ENCODE measurements at regions not wholly inside any gene's neighbourhood (a gene's known extent, or its start where the extent isn't known, plus 50 kb on each side); places are given as distances from the start of the nearest gene placed in this dataset.

DNA sequence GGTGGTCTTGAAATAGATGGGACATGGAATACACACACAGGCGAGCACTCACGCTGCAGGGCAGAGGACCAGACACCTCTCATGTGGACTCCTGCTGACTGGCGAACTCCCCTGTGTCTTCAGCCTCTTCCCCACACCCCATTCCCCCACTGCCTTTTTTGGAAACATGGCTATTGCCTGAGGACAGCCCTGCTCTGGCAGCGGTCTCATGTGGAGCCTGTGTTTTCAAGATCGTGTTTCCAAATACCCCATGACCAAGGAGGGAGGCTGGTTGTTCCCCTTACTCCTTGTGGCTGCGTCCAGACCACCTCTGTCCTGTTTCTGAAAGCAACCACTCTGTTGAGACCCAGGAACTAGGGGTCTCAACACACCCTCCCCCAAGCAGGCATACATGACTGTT is 119.4 kb downstream of the C1orf94 start:
- FAIRE-seq, result no peak
- TF ChIP-seq, protein P1, sequence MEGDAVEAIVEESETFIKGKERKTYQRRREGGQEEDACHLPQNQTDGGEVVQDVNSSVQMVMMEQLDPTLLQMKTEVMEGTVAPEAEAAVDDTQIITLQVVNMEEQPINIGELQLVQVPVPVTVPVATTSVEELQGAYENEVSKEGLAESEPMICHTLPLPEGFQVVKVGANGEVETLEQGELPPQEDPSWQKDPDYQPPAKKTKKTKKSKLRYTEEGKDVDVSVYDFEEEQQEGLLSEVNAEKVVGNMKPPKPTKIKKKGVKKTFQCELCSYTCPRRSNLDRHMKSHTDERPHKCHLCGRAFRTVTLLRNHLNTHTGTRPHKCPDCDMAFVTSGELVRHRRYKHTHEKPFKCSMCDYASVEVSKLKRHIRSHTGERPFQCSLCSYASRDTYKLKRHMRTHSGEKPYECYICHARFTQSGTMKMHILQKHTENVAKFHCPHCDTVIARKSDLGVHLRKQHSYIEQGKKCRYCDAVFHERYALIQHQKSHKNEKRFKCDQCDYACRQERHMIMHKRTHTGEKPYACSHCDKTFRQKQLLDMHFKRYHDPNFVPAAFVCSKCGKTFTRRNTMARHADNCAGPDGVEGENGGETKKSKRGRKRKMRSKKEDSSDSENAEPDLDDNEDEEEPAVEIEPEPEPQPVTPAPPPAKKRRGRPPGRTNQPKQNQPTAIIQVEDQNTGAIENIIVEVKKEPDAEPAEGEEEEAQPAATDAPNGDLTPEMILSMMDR (IDR thresholded peaks at IDR 0.05; ENCODE audit: insufficient read depth, low read length, severe bottlenecking), result no peak

DNA sequence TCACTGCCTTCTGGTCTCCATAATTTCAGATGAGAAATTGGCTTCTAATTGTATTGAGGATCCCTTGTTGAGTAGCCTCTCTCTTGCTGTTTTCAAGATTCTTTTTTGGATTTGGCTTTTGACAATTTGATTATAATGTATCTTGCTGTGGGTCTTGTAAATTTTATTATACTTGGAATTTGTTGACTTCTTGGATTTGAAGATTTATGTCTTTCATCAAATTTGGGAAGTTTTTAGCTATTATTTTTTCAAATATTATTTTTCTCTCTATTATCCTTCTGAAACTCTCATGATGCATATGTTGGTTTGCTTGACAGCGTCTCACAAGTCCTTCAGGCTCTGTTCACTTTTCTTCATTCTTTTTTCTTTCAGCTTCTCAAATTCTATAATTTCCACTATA is 126.1 kb downstream of the C1orf94 start:
- FAIRE-seq (no peak), DNase-seq (ENCODE audit: low read depth) (no peak)
- H3K4me3 ChIP-seq (ENCODE audit: low read depth, low read length), result no peak overlapping the region
- no peaks in the 10 kb centered on the region for H3K36me3 ChIP-seq (ENCODE audit: control insufficient read depth, insufficient read depth, low read length)
- no peaks in the 10 kb centered on the region for H3K27me3 ChIP-seq (ENCODE audit: control insufficient read depth, insufficient read depth, low read length)
- TF ChIP-seq, protein P1 (IDR thresholded peaks at IDR 0.05; ENCODE audit: insufficient read depth, low read length, severe bottlenecking), result no peak

More for the DNA sequence above, 119.4 kb downstream of the C1orf94 start:
- Histone ChIP-seq H3K27me3 (ENCODE audit: control insufficient read depth, insufficient read depth, low read length) (no peaks in the 10 kb centered on the region), H3K4me3 (ENCODE audit: low read depth, low read length) (no peak overlapping the region), H3K36me3 (ENCODE audit: control insufficient read depth, insufficient read depth, low read length) (no peaks in the 10 kb centered on the region)
- no peak for DNase-seq (ENCODE audit: low read depth)

DNA sequence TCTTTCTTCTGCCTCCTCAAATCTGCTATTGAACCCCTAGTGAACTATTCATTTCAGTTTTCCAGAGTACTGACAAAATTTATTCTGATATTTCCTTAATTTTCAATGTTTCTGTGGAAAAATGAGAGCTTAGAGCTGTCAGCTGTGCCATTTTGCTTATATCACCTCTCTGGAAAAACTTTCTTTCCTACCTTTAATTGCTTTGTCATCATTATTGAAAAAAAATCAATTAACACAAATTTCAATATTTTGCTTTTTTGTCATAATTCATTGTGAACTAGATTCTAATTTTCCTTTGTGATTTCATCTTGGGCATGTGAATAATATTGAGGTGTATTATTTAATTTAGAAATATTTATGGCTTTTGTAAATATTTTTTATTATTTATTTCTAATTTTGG is 126.5 kb downstream of the C1orf94 start:
- Histone ChIP-seq H3K36me3 (ENCODE audit: control insufficient read depth, insufficient read depth, low read length) (no peaks in the 10 kb centered on the region), H3K4me3 (ENCODE audit: low read depth, low read length) (no peak overlapping the region), H3K27me3 (ENCODE audit: control insufficient read depth, insufficient read depth, low read length) (no peaks in the 10 kb centered on the region)
- FAIRE-seq (no peak), DNase-seq (ENCODE audit: low read depth) (no peak)
- TF ChIP-seq, protein P1 (IDR thresholded peaks at IDR 0.05; ENCODE audit: insufficient read depth, low read length, severe bottlenecking), result no peak

DNA sequence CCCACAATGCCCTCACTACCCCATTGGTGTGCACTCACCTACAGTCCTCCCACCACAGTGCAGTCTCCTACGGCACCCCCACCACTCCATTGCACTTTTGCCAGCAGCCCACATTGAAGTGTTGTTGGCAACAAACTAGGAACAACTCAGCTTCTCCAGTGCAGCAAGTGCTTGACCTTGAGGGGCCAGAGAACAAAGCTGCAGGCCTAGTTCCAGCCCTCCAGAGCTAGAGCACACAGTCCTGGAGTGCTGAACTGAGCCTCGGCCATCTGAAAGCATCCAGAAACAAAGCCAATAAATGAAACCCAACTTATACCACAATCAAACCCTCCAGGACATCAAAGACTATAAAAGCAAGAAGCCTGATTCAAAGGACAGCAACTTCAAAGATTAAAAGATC is 129.9 kb downstream of the C1orf94 start:
- no peak for DNase-seq (ENCODE audit: low read depth)
- TF ChIP-seq, protein P1 (IDR thresholded peaks at IDR 0.05; ENCODE audit: insufficient read depth, low read length, severe bottlenecking), result no peak
- no peaks in the 10 kb centered on the region for H3K36me3 ChIP-seq (ENCODE audit: control insufficient read depth, insufficient read depth, low read length)
- no peaks in the 10 kb centered on the region for H3K27me3 ChIP-seq (ENCODE audit: control insufficient read depth, insufficient read depth, low read length)
- no peak overlapping the region for H3K4me3 ChIP-seq (ENCODE audit: low read depth, low read length)
- FAIRE-seq, result no peak

DNA sequence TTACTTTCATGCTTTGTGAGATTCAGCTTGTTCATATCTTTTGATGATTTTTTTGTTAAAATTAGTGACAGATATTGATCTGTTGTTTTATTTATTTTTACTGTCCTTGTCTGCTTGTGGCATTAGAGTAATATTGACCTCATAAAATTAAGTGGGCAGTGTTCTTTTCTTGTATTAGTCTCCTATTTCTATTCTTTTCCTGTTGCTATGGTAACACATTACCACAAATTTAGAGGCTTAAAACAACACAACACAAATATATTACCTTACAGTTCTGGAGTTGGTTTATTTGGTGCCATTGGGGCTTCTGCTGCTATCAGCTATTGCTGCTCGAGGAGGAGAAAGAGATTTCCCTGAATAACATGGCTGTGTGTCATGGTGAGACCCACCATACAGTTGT is 135.7 kb downstream of the C1orf94 start:
- H3K36me3 ChIP-seq (ENCODE audit: control insufficient read depth, insufficient read depth, low read length), result no peaks in the 10 kb centered on the region
- FAIRE-seq, result no peak
- TF ChIP-seq, protein P1 (IDR thresholded peaks at IDR 0.05; ENCODE audit: insufficient read depth, low read length, severe bottlenecking), result no peak
- no peak for DNase-seq (ENCODE audit: low read depth)
- no peaks in the 10 kb centered on the region for H3K27me3 ChIP-seq (ENCODE audit: control insufficient read depth, insufficient read depth, low read length)
- no peak overlapping the region for H3K4me3 ChIP-seq (ENCODE audit: low read depth, low read length)

DNA sequence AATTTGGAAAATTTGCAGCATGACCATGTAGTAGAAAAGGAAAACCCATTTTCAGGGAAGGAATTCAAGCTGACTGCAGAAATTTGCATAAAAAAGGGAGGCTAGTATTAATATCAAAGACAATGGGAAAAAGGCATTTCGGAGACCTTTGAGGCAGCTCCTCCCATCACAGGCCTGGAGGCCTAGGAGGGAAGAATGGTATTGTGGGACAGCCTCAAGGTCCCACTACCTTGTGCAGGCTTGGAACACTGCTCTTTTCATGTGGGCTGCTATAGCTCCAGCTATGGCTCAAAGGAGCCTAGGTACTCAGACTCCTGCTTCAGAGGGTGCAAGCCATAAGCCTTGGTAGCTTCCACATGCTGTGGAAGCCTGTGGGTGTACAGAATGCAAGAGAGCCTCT is 139.3 kb downstream of the C1orf94 start:
- no peak for FAIRE-seq

More for the DNA sequence above, 139.3 kb downstream of the C1orf94 start:
- H3K4me3 ChIP-seq (ENCODE audit: low read depth, low read length), result no peak overlapping the region
- H3K27me3 ChIP-seq (ENCODE audit: control insufficient read depth, insufficient read depth, low read length), result no peaks in the 10 kb centered on the region
- no peak for DNase-seq (ENCODE audit: low read depth)
- TF ChIP-seq, protein P1 (IDR thresholded peaks at IDR 0.05; ENCODE audit: insufficient read depth, low read length, severe bottlenecking), result no peak
- H3K36me3 ChIP-seq (ENCODE audit: control insufficient read depth, insufficient read depth, low read length), result no peaks in the 10 kb centered on the region

Measured in bronchial epithelial cell (primary cell).